IMR-90 (cell line): ENCODE measurements at regions not wholly inside any gene's neighbourhood (a gene's known extent, or its start where the extent isn't known, plus 50 kb on each side); places are given as distances from the start of the nearest gene placed in this dataset.

Source experiments
- ATAC-seq: fragments of 200-7000 bp; cut with Tn5 transposase; 2 replicates; pipeline ENCODE4 v1.9.1; 2020; ENCODE audit warnings: low read depth, mild to moderate bottlenecking, moderate library complexity
- BruUV-seq: library from RNA; stranded (reverse); fragments of 400-500 nt; replicated peaks from 2 replicates; lab custom pipeline; 2021; lab: Mats Ljungman, UMichigan
- CTCF ChIA-PET: fragments of 300-600 bp; formaldehyde crosslinking; extraction: SDS; loops from one replicate; lab custom pipeline; 2021; ENCODE audit warnings: antibody characterized with exemption; lab: Yijun Ruan, JAX
- POLR2A ChIA-PET: fragments of 300-600 bp; sonication (Branson Sonifier 250); formaldehyde crosslinking; loops from one replicate; lab custom pipeline; 2022; ENCODE audit warnings: antibody characterized with exemption; ENCODE audit not compliant: unreplicated experiment; lab: Charles Lee
- DNase-seq: peaks from one replicate; pipeline ENCODE4 v3.0.0; 2013
- H2AFZ ChIP-seq: replicated peaks from 2 replicates; pipeline ENCODE3; 2013; ENCODE audit warnings: low read length, mild to moderate bottlenecking; ENCODE audit not compliant: poor library complexity
- H2AK5ac ChIP-seq: 2 replicates; pipeline ENCODE4 v1.6.1; 2013; ENCODE audit warnings: low read depth, low read length, inconsistent platforms
- H2AK9ac ChIP-seq: replicated peaks from 2 replicates; pipeline ENCODE3; 2013; ENCODE audit warnings: mild to moderate bottlenecking, low read depth, low read length, moderate library complexity; ENCODE audit not compliant: poor library complexity
- H2BK120ac ChIP-seq: 2 replicates; pipeline ENCODE4 v1.6.1; 2013; ENCODE audit warnings: low read depth, low read length, inconsistent platforms
- H2BK15ac ChIP-seq: 3 replicates; pipeline ENCODE4 v1.6.1; 2013; ENCODE audit warnings: low read depth, low read length, inconsistent platforms
- H2BK20ac ChIP-seq: 2 replicates; pipeline ENCODE4 v1.6.1; 2013; ENCODE audit warnings: low read depth, mild to moderate bottlenecking, inconsistent platforms, low read length, moderate library complexity
- H2BK5ac ChIP-seq: 2 replicates; pipeline ENCODE4 v1.6.1; 2013; ENCODE audit warnings: mild to moderate bottlenecking, low read depth, low read length, inconsistent platforms; ENCODE audit not compliant: poor library complexity, severe bottlenecking
- H3K14ac ChIP-seq: replicated peaks from 2 replicates; pipeline ENCODE4 v1.6.1; 2013; ENCODE audit warnings: low read depth, low read length, inconsistent platforms
- H3K18ac ChIP-seq: 2 replicates; pipeline ENCODE4 v1.6.1; 2013; ENCODE audit warnings: low read depth, low read length, control low read depth
- H3K23ac ChIP-seq: 2 replicates; pipeline ENCODE4 v1.6.1; 2013; ENCODE audit warnings: low read depth, low read length, inconsistent platforms
- H3K27ac ChIP-seq: 2 replicates; pipeline ENCODE4 v1.5.1; 2013; ENCODE audit warnings: mild to moderate bottlenecking, control low read depth, low read length; ENCODE audit not compliant: insufficient read depth
- H3K27me3 ChIP-seq: 2 replicates; pipeline ENCODE4 v1.6.1; 2013; ENCODE audit warnings: low read length; ENCODE audit not compliant: control insufficient read depth, insufficient read depth
- H3K36me3 ChIP-seq: 2 replicates; pipeline ENCODE4 v1.6.1; 2013; ENCODE audit warnings: low read length, mixed read lengths; ENCODE audit not compliant: control insufficient read depth, insufficient read depth
- H3K4ac ChIP-seq: 2 replicates; pipeline ENCODE4 v1.6.1; 2013; ENCODE audit warnings: low read depth, low read length, inconsistent platforms
- H3K4me1 ChIP-seq: 2 replicates; pipeline ENCODE4 v1.6.1; 2013; ENCODE audit warnings: low read length, mixed read lengths; ENCODE audit not compliant: control insufficient read depth, insufficient read depth
- H3K4me2 ChIP-seq: 2 replicates; pipeline ENCODE4 v1.6.1; 2013; ENCODE audit warnings: low read depth, mild to moderate bottlenecking, control low read depth, low read length, moderate library complexity
- H3K4me3 ChIP-seq: 2 replicates; pipeline ENCODE4 v1.5.1; 2013; ENCODE audit warnings: low read depth, mild to moderate bottlenecking, control low read depth, low read length, moderate library complexity; ENCODE audit not compliant: insufficient read depth
- H3K56ac ChIP-seq: 2 replicates; pipeline ENCODE4 v1.6.1; 2013; ENCODE audit warnings: low read length, inconsistent platforms; ENCODE audit not compliant: insufficient read depth; ENCODE audit errors: extremely low read depth
- H3K79me1 ChIP-seq, 2 experiments: 2 replicates each; pipeline ENCODE4 v1.6.1; 2013; ENCODE audit warnings: low read length in 2 of 2, inconsistent platforms in 1 of 2, low read depth in 1 of 2
- H3K9ac ChIP-seq: 2 replicates; pipeline ENCODE4 v1.6.1; 2013; ENCODE audit warnings: low read depth, low read length, control low read depth
- H3K9me1 ChIP-seq: 2 replicates; pipeline ENCODE4 v1.6.1; 2013; ENCODE audit warnings: low read length, inconsistent platforms; ENCODE audit not compliant: insufficient read depth
- H3K9me3 ChIP-seq: 2 replicates; pipeline ENCODE4 v1.6.1; 2013; ENCODE audit warnings: low read length; ENCODE audit not compliant: control insufficient read depth, insufficient read depth
- H4K20me1 ChIP-seq: 2 replicates; pipeline ENCODE4 v1.6.1; 2013; ENCODE audit warnings: low read length, inconsistent platforms; ENCODE audit not compliant: insufficient read depth
- H4K5ac ChIP-seq: 2 replicates; pipeline ENCODE4 v1.6.1; 2013; ENCODE audit warnings: mild to moderate bottlenecking, low read depth, low read length, control low read depth
- H4K8ac ChIP-seq, 2 experiments: 2 replicates each; pipeline ENCODE4 v1.6.1; 2013; ENCODE audit warnings: low read depth in 2 of 2, low read length in 2 of 2, control low read depth in 1 of 2, inconsistent platforms in 1 of 2
- H4K91ac ChIP-seq: 2 replicates; pipeline ENCODE4 v1.6.1; 2013; ENCODE audit warnings: low read depth, low read length, inconsistent platforms; ENCODE audit not compliant: insufficient read depth
- BHLHE40 ChIP-seq: fragments of 150-350 bp; IDR thresholded peaks from 2 replicates; pipeline ENCODE4 v1.6.1; 2016; ENCODE audit warnings: mild to moderate bottlenecking, low read depth, low read length
- CEBPB ChIP-seq: IDR thresholded peaks from 2 replicates; pipeline ENCODE4 v1.6.1; 2012; ENCODE audit warnings: low read depth, low read length, improper control_type of control experiment
- CHD1 ChIP-seq: IDR thresholded peaks from 2 replicates; pipeline ENCODE4 v1.6.1; 2012; ENCODE audit warnings: low read depth, low read length, improper control_type of control experiment
- FOS ChIP-seq: fragments of 150-350 bp; IDR thresholded peaks from 2 replicates; pipeline ENCODE4 v1.6.1; 2016; ENCODE audit warnings: low read depth, low read length
- MAFK ChIP-seq: IDR thresholded peaks from 2 replicates; pipeline ENCODE4 v1.6.1; 2012; ENCODE audit warnings: low read depth, low read length, improper control_type of control experiment
- MAZ ChIP-seq: IDR thresholded peaks from 2 replicates; pipeline ENCODE4 v1.6.1; 2012; ENCODE audit warnings: low read depth, mild to moderate bottlenecking, low read length, improper control_type of control experiment, moderate library complexity, borderline replicate concordance
- MXI1 ChIP-seq: IDR thresholded peaks from 2 replicates; pipeline ENCODE4 v1.6.1; 2012; ENCODE audit warnings: low read depth, mild to moderate bottlenecking, low read length, moderate library complexity, borderline replicate concordance
- NFE2L2 ChIP-seq: fragments of 150-350 bp; IDR thresholded peaks from 2 replicates; pipeline ENCODE4 v1.6.1; 2016; ENCODE audit warnings: low read depth, mild to moderate bottlenecking, low read length
- RAD21 ChIP-seq: IDR thresholded peaks from 2 replicates; pipeline ENCODE4 v1.6.1; 2012; ENCODE audit warnings: low read length, improper control_type of control experiment
- RCOR1 ChIP-seq: IDR thresholded peaks from 2 replicates; pipeline ENCODE4 v1.6.1; 2012; ENCODE audit warnings: mild to moderate bottlenecking, low read length, improper control_type of control experiment; ENCODE audit not compliant: insufficient replicate concordance
- USF2 ChIP-seq: fragments of 150-350 bp; IDR thresholded peaks from 2 replicates; pipeline ENCODE4 v1.6.1; 2017; ENCODE audit warnings: mild to moderate bottlenecking, antibody characterized with exemption, low read length, low read depth
- WGBS, 2 experiments: methylation state at CpG; one replicate each; pipeline versions ENCODE4 v1.1.5 to v1.1.7; 2013; ENCODE audit warnings: missing lambda C conversion rate in 2 of 2; ENCODE audit not compliant: insufficient read length in 1 of 2; ENCODE audit errors: extremely low coverage in 2 of 2; 5-methylcytosine and 5-hydroxymethylcytosine counted together
- dilution Hi-C: fragments of 300-500 bp; cut with HindIII; formaldehyde crosslinking; loops from one replicate; pipeline ENCODE4 v1.14.3; 2018; ENCODE audit warnings: low sequenced_read_pairs; ENCODE audit not compliant: unreplicated experiment
- in situ Hi-C: fragments of 300-500 bp; cut with MboI; formaldehyde crosslinking; loops from 3 replicates; pipeline ENCODE4 v1.14.3; 2019; ENCODE audit warnings: low sequenced_read_pairs, inconsistent platforms, mixed read lengths
- intact Hi-C: fragments of 100-400 bp; cut with micrococcal nuclease; formaldehyde crosslinking; loops from 2 replicates; pipeline ENCODE4 v1.10.0; 2022
- TF ChIP-seq, protein P1 (sequence below): fragments of 150-350 bp; IDR thresholded peaks from 2 replicates; pipeline ENCODE4 v1.6.1; 2016; ENCODE audit warnings: low read depth, mild to moderate bottlenecking, low read length, moderate library complexity, borderline replicate concordance
- TF ChIP-seq, protein P2 (sequence below): conservative IDR thresholded peaks from 2 replicates; pipeline ENCODE4 v1.5.1; 2012; ENCODE audit warnings: mild to moderate bottlenecking, low read depth, low read length, improper control_type of control experiment

DNA sequence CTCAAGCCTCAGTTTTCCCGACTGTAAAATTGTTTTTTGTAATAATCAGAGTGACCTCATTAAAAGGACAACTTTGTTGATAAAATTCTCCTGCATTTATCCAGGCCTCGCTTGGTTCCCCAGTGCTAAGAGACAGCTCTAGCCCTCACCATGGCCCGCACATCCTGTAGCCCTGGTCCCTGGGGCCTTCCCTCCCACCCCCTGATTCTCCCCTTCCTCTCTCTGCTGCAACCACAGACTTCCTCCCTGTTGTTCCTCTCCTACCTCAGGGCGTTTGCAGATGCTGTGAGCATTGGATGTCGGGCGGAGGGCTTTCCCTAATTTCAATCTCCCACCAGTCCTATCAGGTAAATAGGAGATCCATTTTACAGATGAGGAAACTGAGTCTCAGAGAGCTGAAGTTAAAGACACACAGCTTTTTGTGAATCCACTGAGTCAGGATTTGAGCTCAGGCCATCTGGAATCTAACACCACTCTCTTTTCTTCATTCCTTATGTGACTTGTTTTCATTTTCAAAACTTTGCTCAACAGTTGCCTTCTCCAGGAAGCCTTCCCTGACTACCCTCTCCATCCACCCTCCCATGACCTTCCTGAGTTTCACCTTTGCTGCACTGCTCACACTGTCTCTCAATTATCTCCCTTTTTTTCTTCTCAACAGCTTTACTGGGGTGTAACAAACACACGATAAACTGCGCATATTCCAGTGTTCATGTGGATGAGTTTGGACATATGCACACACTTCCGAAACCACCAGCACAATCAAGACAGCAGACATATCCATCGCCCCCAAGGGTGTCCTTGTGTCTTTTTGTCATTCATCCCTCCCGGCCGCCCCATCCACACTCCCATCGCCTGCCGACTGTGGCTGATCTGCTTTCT, 107.1 kb downstream of the CEBPB start:
- H3K9ac ChIP-seq: peak overlapping the region; percentile 12; the same call in 1 of the 2 replicates
- TF ChIP-seq FOS: no peak
- TF ChIP-seq RCOR1: no peak
- TF ChIP-seq CHD1: no peak
- no peak for TF ChIP-seq MAZ
- TF ChIP-seq, protein P1, sequence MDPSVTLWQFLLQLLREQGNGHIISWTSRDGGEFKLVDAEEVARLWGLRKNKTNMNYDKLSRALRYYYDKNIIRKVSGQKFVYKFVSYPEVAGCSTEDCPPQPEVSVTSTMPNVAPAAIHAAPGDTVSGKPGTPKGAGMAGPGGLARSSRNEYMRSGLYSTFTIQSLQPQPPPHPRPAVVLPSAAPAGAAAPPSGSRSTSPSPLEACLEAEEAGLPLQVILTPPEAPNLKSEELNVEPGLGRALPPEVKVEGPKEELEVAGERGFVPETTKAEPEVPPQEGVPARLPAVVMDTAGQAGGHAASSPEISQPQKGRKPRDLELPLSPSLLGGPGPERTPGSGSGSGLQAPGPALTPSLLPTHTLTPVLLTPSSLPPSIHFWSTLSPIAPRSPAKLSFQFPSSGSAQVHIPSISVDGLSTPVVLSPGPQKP: no peak
- TF ChIP-seq NFE2L2: no peak
- no peak for TF ChIP-seq BHLHE40
- no peak for TF ChIP-seq USF2
- TF ChIP-seq MAFK: no peak
- no peak for TF ChIP-seq MXI1
- TF ChIP-seq, protein P2, sequence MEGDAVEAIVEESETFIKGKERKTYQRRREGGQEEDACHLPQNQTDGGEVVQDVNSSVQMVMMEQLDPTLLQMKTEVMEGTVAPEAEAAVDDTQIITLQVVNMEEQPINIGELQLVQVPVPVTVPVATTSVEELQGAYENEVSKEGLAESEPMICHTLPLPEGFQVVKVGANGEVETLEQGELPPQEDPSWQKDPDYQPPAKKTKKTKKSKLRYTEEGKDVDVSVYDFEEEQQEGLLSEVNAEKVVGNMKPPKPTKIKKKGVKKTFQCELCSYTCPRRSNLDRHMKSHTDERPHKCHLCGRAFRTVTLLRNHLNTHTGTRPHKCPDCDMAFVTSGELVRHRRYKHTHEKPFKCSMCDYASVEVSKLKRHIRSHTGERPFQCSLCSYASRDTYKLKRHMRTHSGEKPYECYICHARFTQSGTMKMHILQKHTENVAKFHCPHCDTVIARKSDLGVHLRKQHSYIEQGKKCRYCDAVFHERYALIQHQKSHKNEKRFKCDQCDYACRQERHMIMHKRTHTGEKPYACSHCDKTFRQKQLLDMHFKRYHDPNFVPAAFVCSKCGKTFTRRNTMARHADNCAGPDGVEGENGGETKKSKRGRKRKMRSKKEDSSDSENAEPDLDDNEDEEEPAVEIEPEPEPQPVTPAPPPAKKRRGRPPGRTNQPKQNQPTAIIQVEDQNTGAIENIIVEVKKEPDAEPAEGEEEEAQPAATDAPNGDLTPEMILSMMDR: no peak
- no peak for TF ChIP-seq RAD21
- TF ChIP-seq CEBPB: no peak

More for the DNA sequence above, 107.1 kb downstream of the CEBPB start:
- Histone ChIP-seq H3K36me3 (no peaks in the 10 kb centered on the region), H3K23ac (peak overlapping the region; percentile 17; the same call in 1 of the 2 replicates), H4K91ac (peak overlapping the region; percentile 76), H2BK15ac (peak overlapping the region; percentile 60), H3K56ac (no peak overlapping the region), H2BK120ac (peak overlapping the region; percentile 75), H3K4me2 (no peak overlapping the region), H3K14ac (peak overlapping the region; percentile 38; the same call in 1 of the 2 replicates), H2AFZ (peak overlapping the region; percentile 6), H3K79me1 (peaks cover 0 to 7% of the 10 kb centered on the region in 2 experiments; a peak in 2 of 4 replicates), H3K27ac (peak overlapping the region; percentile 16; the same call in 1 of the 2 replicates), H2AK5ac (peak overlapping the region; percentile 84), H2BK5ac (no peak overlapping the region), H3K18ac (peak overlapping the region; percentile 59), H3K27me3 (no peaks in the 10 kb centered on the region), H4K5ac (peak overlapping the region; percentile 62), H3K9me1 (peaks cover 7% of the 10 kb centered on the region), H4K8ac (peak overlapping the region; percentile 17 to 79; a peak in 3 of 4 replicates), H3K4me1 (peaks cover 15% of the 10 kb centered on the region), H4K20me1 (no peaks in the 10 kb centered on the region), H3K4me3 (no peak overlapping the region), H2AK9ac (peak overlapping the region; percentile 23), H2BK20ac (peak overlapping the region; percentile 83), H3K9me3 (no peaks in the 10 kb centered on the region), H3K4ac (peak overlapping the region; percentile 76)
- dilution Hi-C loops (no loop called here), intact Hi-C loops (no loop called here), in situ Hi-C loops (no loop called here)
- DNase-seq (no peak), ATAC-seq (no peak)
- POLR2A ChIA-PET: no interaction called here
- WGBS, 2 experiments: no CpG with 5 or more reads among the region's 14 CpGs
- CTCF ChIA-PET: interaction anchor here (0.7 kb wide), 1 partner anchor 73 kb away, joined by 3 read pairs; no protein-coding TSS in a partner anchor
- no TSS peak for BruUV-seq
